NOMO-1 treated with dmso at 0.1 percent for 144 hours (cell line): ENCODE measurements at regions not wholly inside any gene's neighbourhood (a gene's known extent, or its start where the extent isn't known, plus 50 kb on each side); places are given as distances from the start of the nearest gene placed in this dataset.
A peak's percentile ranks its signal among the peaks of the same experiment; 100 is the strongest.

Experiments used
- DNase-seq: peaks from one replicate; lab custom pipeline; 2025; ENCODE audit not compliant: unreplicated experiment; lab: John Stamatoyannopoulos, UW

- DNase-seq, result no peak
These were observed 345.4 kb downstream of the ENC1 start for GRCh38 chr5:74295141-74295540.

GRCh38 chr5:74294231-74294705 is 346.3 kb downstream of the ENC1 start:
- peak; percentile 63 for DNase-seq

- no peak for DNase-seq
These were observed 347.3 kb downstream of the ENC1 start for GRCh38 chr5:74293182-74293581.

- no peak for DNase-seq
These were observed 349.8 kb downstream of the ENC1 start for GRCh38 chr5:74290634-74291241.

GRCh38 chr5:74289691-74290090 is 350.8 kb downstream of the ENC1 start:
- DNase-seq, result no peak

GRCh38 chr5:74289238-74289637 is 351.3 kb downstream of the ENC1 start:
- no peak for DNase-seq

- no peak for DNase-seq
These were observed 351.9 kb downstream of the ENC1 start for GRCh38 chr5:74288448-74289108.

- no peak for DNase-seq
These were observed 352.5 kb downstream of the ENC1 start for GRCh38 chr5:74288038-74288437.

GRCh38 chr5:74286734-74287695 is 353.5 kb downstream of the ENC1 start:
- DNase-seq, result no peak

GRCh38 chr5:74285675-74286280 is 354.8 kb downstream of the ENC1 start:
- DNase-seq, result no peak

GRCh38 chr5:74282490-74282889 is 358.0 kb downstream of the ENC1 start:
- DNase-seq, result peak; percentile 20

GRCh38 chr5:74281166-74281565 is 359.4 kb downstream of the ENC1 start:
- DNase-seq, result no peak

- DNase-seq, result no peak
These were observed 360.2 kb downstream of the ENC1 start for GRCh38 chr5:74280306-74280705.

- no peak for DNase-seq
These were observed 361.3 kb downstream of the ENC1 start for GRCh38 chr5:74279244-74279643.

- no peak for DNase-seq
These were observed 363.1 kb downstream of the ENC1 start for GRCh38 chr5:74277418-74277817.

GRCh38 chr5:74275171-74275992 is 365.1 kb downstream of the ENC1 start:
- DNase-seq, result peak; percentile 45

- DNase-seq, result no peak
These were observed 366.2 kb downstream of the ENC1 start for GRCh38 chr5:74274326-74274725.

GRCh38 chr5:74272831-74273451 is 367.6 kb downstream of the ENC1 start:
- no peak for DNase-seq

- no peak for DNase-seq
These were observed 368.3 kb downstream of the ENC1 start for GRCh38 chr5:74272024-74272775.
